ENCODE measurements at regions not wholly inside any gene's neighbourhood (a gene's known extent, or its start where the extent isn't known, plus 50 kb on each side); places are given as distances from the start of the nearest gene placed in this dataset.

DNA sequence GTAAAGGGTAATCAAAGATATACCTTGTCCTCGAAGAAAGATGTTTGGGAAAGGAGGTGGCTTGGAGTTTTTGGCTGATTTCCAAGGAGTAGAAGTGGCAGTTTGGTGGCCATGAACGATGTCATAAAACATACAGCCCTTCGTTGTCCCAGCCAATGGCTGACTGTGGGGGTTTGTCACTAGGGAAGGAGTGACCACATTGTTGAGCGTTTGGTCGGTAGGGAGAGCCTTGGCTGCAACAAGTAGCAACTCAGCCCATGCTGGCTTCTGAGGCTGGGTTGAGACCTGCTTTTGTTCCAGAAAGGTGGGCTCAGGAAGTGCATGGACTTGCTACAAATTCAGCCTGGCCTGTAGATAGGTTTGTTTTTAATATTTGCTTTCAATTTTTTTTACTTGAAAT is 128.3 kb downstream of the BOD1 start:
- TF ChIP-seq ELF4 (IDR thresholded peaks at IDR 0.05) (no peak), SUZ12 (IDR thresholded peaks at IDR 0.05) (no peak), NFRKB (IDR thresholded peaks at IDR 0.05) (no peak), TARDBP (IDR thresholded peaks at IDR 0.05) (no peak), LEF1 (IDR thresholded peaks at IDR 0.05; ENCODE audit: borderline replicate concordance) (no peak), ZNF384 (IDR thresholded peaks at IDR 0.05) (no peak)

All from HEK293T (cell line).